Stomach (tissue), 8 donors: ENCODE measurements at regions not wholly inside any gene's neighbourhood (a gene's known extent, or its start where the extent isn't known, plus 50 kb on each side); places are given as distances from the start of the nearest gene placed in this dataset.

Experiments
- DNase-seq, 2 donors: peaks; one replicate each; pipeline versions ENCODE4 v3.0.0 to v3.0.0-alpha.2; 2013 to 2019
- H3K27ac ChIP-seq, 5 donors: fragments of 200-600 bp in 4 of 5; sonication (generic) in 4 of 5; one replicate each; pipeline ENCODE4 v1.5.1; 2013 to 2019; ENCODE audit warnings: mild to moderate bottlenecking in 1 of 5, moderate library complexity in 1 of 5
- H3K27me3 ChIP-seq, 3 donors: fragments of 200-600 bp; sonication (generic); one replicate each; pipeline ENCODE4 v1.5.1; 2017 to 2019; ENCODE audit warnings: mixed run types in 1 of 3
- H3K36me3 ChIP-seq, 4 donors: fragments of 200-600 bp; sonication (generic); 1 replicate in 3 of 4; 2 replicates in 1 of 4; pipeline ENCODE4 v1.5.1; 2016 to 2019
- H3K4me1 ChIP-seq, 4 donors: fragments of 200-600 bp; sonication (generic); one replicate each; pipeline ENCODE4 v1.5.1; 2016 to 2019
- H3K4me3 ChIP-seq, 4 donors: fragments of 200-600 bp; sonication (generic) in 3 of 4; one replicate each; pipeline ENCODE4 v1.5.1; 2016 to 2019; ENCODE audit warnings: mild to moderate bottlenecking in 1 of 4
- H3K9me3 ChIP-seq, 4 donors: fragments of 200-600 bp; sonication (generic); one replicate each; pipeline ENCODE4 v1.5.1; 2016 to 2019
- CTCF ChIP-seq, 7 experiments: fragments of 450-650 bp in 4 of 7; fragments of 200-600 bp in 3 of 7; sonication (generic) in 3 of 7; IDR thresholded peaks; one replicate each; pipeline ENCODE4 v1.5.1; 2016 to 2019; ENCODE audit warnings: antibody characterized with exemption in 7 of 7, control low read depth in 2 of 7, mild to moderate bottlenecking in 1 of 7
- EP300 ChIP-seq: sonication (generic); formaldehyde crosslinking; IDR thresholded peaks from one replicate; pipeline ENCODE4 v1.6.1; 2017; ENCODE audit warnings: antibody characterized with exemption
- POLR2A ChIP-seq, 4 donors: fragments of 450-650 bp; IDR thresholded peaks; one replicate each; pipeline ENCODE4 v1.6.1; 2016; ENCODE audit warnings: antibody characterized with exemption in 4 of 4, control low read depth in 2 of 4, mild to moderate bottlenecking in 1 of 4, moderate library complexity in 1 of 4
- POLR2AphosphoS5 ChIP-seq, 3 donors: sonication (generic); formaldehyde crosslinking; IDR thresholded peaks; one replicate each; pipeline ENCODE4 v1.6.1; 2016; ENCODE audit warnings: antibody characterized with exemption in 3 of 3
- WGBS, 5 donors: extraction: QIAGEN DNeasy Blood & Tissue Kit in 3 of 5; methylation state at CpG; one replicate each; pipeline versions ENCODE4 v1.1.5 to v1.1.7; 2013 to 2018; 5-methylcytosine and 5-hydroxymethylcytosine counted together
- intact Hi-C: fragments of 100-400 bp; cut with DNase I; formaldehyde crosslinking; loops from one replicate; pipeline ENCODE4 v1.15.1; 2023; ENCODE audit warnings: low total_unique reads
- donor health status: healthy with polysubstance abuse.
- donor health status: Bipolar disorder and iron deficiency.
- donor health status: healthy.

- WGBS, 5 donors, result 5 to 60% (median 54%) methylated on average over 1 of the region's 1 CpG
- DNase-seq, result no peak
- no peak for TF ChIP-seq EP300
- no peak for TF ChIP-seq CTCF (IDR thresholded peaks at IDR 0.05)
- TF ChIP-seq POLR2AphosphoS5 (IDR thresholded peaks at IDR 0.05), result no peak
- TF ChIP-seq POLR2A (IDR thresholded peaks at IDR 0.05), result no peak
Observed at GRCh38 chr18:46243095-46243494, 138.9 kb downstream of the HAUS1 start.

GRCh38 chr18:46243673-46244072 lies 139.5 kb downstream of the HAUS1 start:
- DNase-seq, result no peak
- Histone ChIP-seq H3K27me3 (no peaks in the 10 kb centered on the region), H3K27ac (no peak overlapping the region), H3K36me3 (no peaks in the 10 kb centered on the region), H3K4me1 (peaks cover 0 to 15% (median 2%) of the 10 kb centered on the region in 4 donors), H3K9me3 (no peaks in the 10 kb centered on the region), H3K4me3 (no peak overlapping the region)
- TF ChIP-seq EP300 (no peak), POLR2A (IDR thresholded peaks at IDR 0.05) (no peak), CTCF (IDR thresholded peaks at IDR 0.05) (no peak), POLR2AphosphoS5 (IDR thresholded peaks at IDR 0.05) (no peak)
- intact Hi-C loops, result no loop called here
- 92 to 96% (median 93%) methylated on average over 3 of the region's 3 CpGs for WGBS, 5 donors

More at GRCh38 chr18:46243095-46243494, 138.9 kb downstream of the HAUS1 start:
- H3K36me3 ChIP-seq, result no peaks in the 10 kb centered on the region
- H3K9me3 ChIP-seq, result no peaks in the 10 kb centered on the region
- intact Hi-C loops, result no loop called here
- peaks cover 0 to 15% (median 0%) of the 10 kb centered on the region in 4 donors for H3K4me1 ChIP-seq
- H3K4me3 ChIP-seq, result no peak overlapping the region
- H3K27ac ChIP-seq, result no peak overlapping the region
- H3K27me3 ChIP-seq, result no peaks in the 10 kb centered on the region

- no peaks in the 10 kb centered on the region for H3K27me3 ChIP-seq
- H3K27ac ChIP-seq, result no peak overlapping the region
- H3K36me3 ChIP-seq, result no peaks in the 10 kb centered on the region
- WGBS, 5 donors, result 80 to 96% (median 91%) methylated on average over 2 of the region's 2 CpGs
- peaks cover 7 to 38% (median 18%) of the 10 kb centered on the region in 4 donors for H3K4me1 ChIP-seq
- no peak overlapping the region for H3K4me3 ChIP-seq
- TF ChIP-seq POLR2AphosphoS5 (IDR thresholded peaks at IDR 0.05) (no peak), POLR2A (IDR thresholded peaks at IDR 0.05) (no peak)
- DNase-seq, result no peak
- intact Hi-C loops, result no loop called here
- no peaks in the 10 kb centered on the region for H3K9me3 ChIP-seq
Observed at GRCh38 chr18:46246101-46246500, 141.9 kb downstream of the HAUS1 start.

- no peak for TF ChIP-seq EP300
- Histone ChIP-seq H3K36me3 (no peaks in the 10 kb centered on the region), H3K4me3 (no peak overlapping the region), H3K9me3 (no peaks in the 10 kb centered on the region), H3K4me1 (peaks cover 7 to 41% (median 19%) of the 10 kb centered on the region in 4 donors), H3K27me3 (no peaks in the 10 kb centered on the region), H3K27ac (no peak overlapping the region)
- WGBS, 5 donors, result 91 to 100% (median 95%) methylated on average over 3 of the region's 3 CpGs
- intact Hi-C loops, result no loop called here
- no peak for DNase-seq
Observed at GRCh38 chr18:46247942-46248341, 143.8 kb downstream of the HAUS1 start.

- Histone ChIP-seq H3K9me3 (no peaks in the 10 kb centered on the region), H3K4me3 (no peak overlapping the region), H3K36me3 (peaks cover 0 to 13% (median 11%) of the 10 kb centered on the region in 4 donors), H3K27ac (peak overlapping the region; percentile 43 to 86 (median 68)), H3K27me3 (no peaks in the 10 kb centered on the region), H3K4me1 (peaks cover 7 to 54% (median 21%) of the 10 kb centered on the region in 4 donors)
- WGBS, 5 donors, result 16 to 29% (median 20%) methylated on average over 4 of the region's 4 CpGs
- DNase-seq, result peak; percentile 53 to 94
- TF ChIP-seq POLR2AphosphoS5 (IDR thresholded peaks at IDR 0.05), result peak in 2 of 3 donors; percentile 41 to 46
- no peak for TF ChIP-seq CTCF (IDR thresholded peaks at IDR 0.05)
- intact Hi-C loops, result no loop called here
Observed at GRCh38 chr18:46250084-46250811, 146.1 kb downstream of the HAUS1 start.
